B cell (primary cell): ENCODE measurements at regions not wholly inside any gene's neighbourhood (a gene's known extent, or its start where the extent isn't known, plus 50 kb on each side); places are given as distances from the start of the nearest gene placed in this dataset.

ENCODE experiments used
- EZH2 ChIP-seq: IDR thresholded peaks from 2 replicates; pipeline ENCODE4 v1.6.1; 2012; ENCODE audit warnings: borderline replicate concordance, low read depth, mild to moderate bottlenecking, moderate library complexity, low read length; ENCODE audit not compliant: insufficient read depth, poor library complexity, severe bottlenecking
- TF ChIP-seq, protein P1 (sequence below): fragments of 200-600 bp; IDR thresholded peaks from one replicate; pipeline ENCODE4 v1.8.0; 2022; ENCODE audit warnings: antibody characterized with exemption, mild to moderate bottlenecking

DNA sequence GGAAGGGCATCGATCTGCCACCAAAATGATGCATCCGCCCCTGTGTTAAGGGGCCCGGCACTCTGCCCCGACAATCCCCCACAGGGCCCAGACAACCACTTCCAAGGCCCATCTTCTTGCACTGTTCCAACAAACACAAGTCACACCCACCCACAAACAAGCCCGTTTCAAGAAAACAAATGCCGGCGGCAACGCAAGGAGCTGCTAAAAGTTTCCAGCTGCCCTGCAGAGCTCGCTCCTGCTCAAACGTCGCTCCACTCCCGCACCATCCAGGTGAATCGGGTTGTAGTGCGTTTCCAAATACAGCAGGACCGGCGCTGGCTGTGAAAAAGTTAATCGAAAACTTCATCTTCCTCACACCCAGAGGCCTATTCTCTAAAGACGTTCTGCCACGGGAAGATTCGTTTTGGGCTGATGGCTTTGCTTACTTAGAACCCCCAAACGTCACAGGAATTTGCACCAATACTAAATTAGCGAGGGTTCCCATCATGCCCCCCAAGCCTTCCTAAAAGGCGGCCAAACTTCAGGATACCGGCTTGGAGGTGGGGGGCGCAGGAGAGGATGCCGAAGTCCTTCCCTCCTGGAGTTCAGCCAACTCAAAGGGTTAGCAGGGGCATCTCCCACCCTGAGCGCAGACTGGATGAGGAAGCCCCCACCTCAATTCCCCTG lies 107.4 kb upstream of the DOCK9 start:
- TF ChIP-seq, protein P1, sequence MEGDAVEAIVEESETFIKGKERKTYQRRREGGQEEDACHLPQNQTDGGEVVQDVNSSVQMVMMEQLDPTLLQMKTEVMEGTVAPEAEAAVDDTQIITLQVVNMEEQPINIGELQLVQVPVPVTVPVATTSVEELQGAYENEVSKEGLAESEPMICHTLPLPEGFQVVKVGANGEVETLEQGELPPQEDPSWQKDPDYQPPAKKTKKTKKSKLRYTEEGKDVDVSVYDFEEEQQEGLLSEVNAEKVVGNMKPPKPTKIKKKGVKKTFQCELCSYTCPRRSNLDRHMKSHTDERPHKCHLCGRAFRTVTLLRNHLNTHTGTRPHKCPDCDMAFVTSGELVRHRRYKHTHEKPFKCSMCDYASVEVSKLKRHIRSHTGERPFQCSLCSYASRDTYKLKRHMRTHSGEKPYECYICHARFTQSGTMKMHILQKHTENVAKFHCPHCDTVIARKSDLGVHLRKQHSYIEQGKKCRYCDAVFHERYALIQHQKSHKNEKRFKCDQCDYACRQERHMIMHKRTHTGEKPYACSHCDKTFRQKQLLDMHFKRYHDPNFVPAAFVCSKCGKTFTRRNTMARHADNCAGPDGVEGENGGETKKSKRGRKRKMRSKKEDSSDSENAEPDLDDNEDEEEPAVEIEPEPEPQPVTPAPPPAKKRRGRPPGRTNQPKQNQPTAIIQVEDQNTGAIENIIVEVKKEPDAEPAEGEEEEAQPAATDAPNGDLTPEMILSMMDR: no peak
- no peak for TF ChIP-seq EZH2
